Stomach (tissue), 8 donors: ENCODE measurements at regions not wholly inside any gene's neighbourhood (a gene's known extent, or its start where the extent isn't known, plus 50 kb on each side); places are given as distances from the start of the nearest gene placed in this dataset.

ENCODE experiments used
- DNase-seq, 2 donors: peaks; one replicate each; pipeline versions ENCODE4 v3.0.0 to v3.0.0-alpha.2; 2013 to 2019
- H3K27ac ChIP-seq, 5 donors: fragments of 200-600 bp in 4 of 5; sonication (generic) in 4 of 5; one replicate each; pipeline ENCODE4 v1.5.1; 2013 to 2019; ENCODE audit warnings: mild to moderate bottlenecking in 1 of 5, moderate library complexity in 1 of 5
- H3K27me3 ChIP-seq, 3 donors: fragments of 200-600 bp; sonication (generic); one replicate each; pipeline ENCODE4 v1.5.1; 2017 to 2019; ENCODE audit warnings: mixed run types in 1 of 3
- H3K36me3 ChIP-seq, 4 donors: fragments of 200-600 bp; sonication (generic); 1 replicate in 3 of 4; 2 replicates in 1 of 4; pipeline ENCODE4 v1.5.1; 2016 to 2019
- H3K4me1 ChIP-seq, 4 donors: fragments of 200-600 bp; sonication (generic); one replicate each; pipeline ENCODE4 v1.5.1; 2016 to 2019
- H3K4me3 ChIP-seq, 4 donors: fragments of 200-600 bp; sonication (generic) in 3 of 4; one replicate each; pipeline ENCODE4 v1.5.1; 2016 to 2019; ENCODE audit warnings: mild to moderate bottlenecking in 1 of 4
- H3K9me3 ChIP-seq, 4 donors: fragments of 200-600 bp; sonication (generic); one replicate each; pipeline ENCODE4 v1.5.1; 2016 to 2019
- EP300 ChIP-seq: sonication (generic); formaldehyde crosslinking; IDR thresholded peaks from one replicate; pipeline ENCODE4 v1.6.1; 2017; ENCODE audit warnings: antibody characterized with exemption
- POLR2A ChIP-seq, 4 donors: fragments of 450-650 bp; IDR thresholded peaks; one replicate each; pipeline ENCODE4 v1.6.1; 2016; ENCODE audit warnings: antibody characterized with exemption in 4 of 4, control low read depth in 2 of 4, mild to moderate bottlenecking in 1 of 4, moderate library complexity in 1 of 4
- POLR2AphosphoS5 ChIP-seq, 3 donors: sonication (generic); formaldehyde crosslinking; IDR thresholded peaks; one replicate each; pipeline ENCODE4 v1.6.1; 2016; ENCODE audit warnings: antibody characterized with exemption in 3 of 3
- WGBS, 5 donors: extraction: QIAGEN DNeasy Blood & Tissue Kit in 3 of 5; methylation state at CpG; one replicate each; pipeline versions ENCODE4 v1.1.5 to v1.1.7; 2013 to 2018; 5-methylcytosine and 5-hydroxymethylcytosine counted together
- intact Hi-C: fragments of 100-400 bp; cut with DNase I; formaldehyde crosslinking; loops from one replicate; pipeline ENCODE4 v1.15.1; 2023; ENCODE audit warnings: low total_unique reads
- TF ChIP-seq, protein P1 (sequence below), 7 experiments: fragments of 450-650 bp in 4 of 7; fragments of 200-600 bp in 3 of 7; sonication (generic) in 3 of 7; IDR thresholded peaks; one replicate each; pipeline ENCODE4 v1.5.1; 2016 to 2019; ENCODE audit warnings: antibody characterized with exemption in 7 of 7, control low read depth in 2 of 7, mild to moderate bottlenecking in 1 of 7
- donor health status: healthy with polysubstance abuse.
- donor health status: Bipolar disorder and iron deficiency.
- donor health status: healthy.

DNA sequence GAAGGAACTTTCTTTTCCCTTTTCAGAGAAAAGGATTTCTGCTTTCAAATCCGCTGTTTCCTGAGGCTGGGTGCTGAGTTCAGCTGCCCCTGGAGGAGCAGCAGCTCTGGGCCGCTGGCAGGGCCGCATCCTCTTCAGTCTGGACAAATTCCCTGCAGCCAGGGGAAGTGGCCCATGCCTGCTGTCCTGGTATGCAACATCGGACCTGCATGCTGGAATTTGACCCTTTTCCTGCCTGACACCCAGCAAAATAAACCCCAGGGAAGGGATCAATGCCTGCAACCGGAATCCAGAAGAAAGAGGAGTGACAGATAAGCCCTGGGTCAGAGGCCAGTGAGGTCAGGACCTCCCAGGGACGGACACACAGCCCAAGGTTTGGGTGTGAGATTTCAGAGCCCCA, 54.1 kb upstream of the LINC01488 start:
- Histone ChIP-seq H3K9me3 (peaks cover 0 to 16% (median 12%) of the 10 kb centered on the region in 4 donors), H3K4me1 (no peaks in the 10 kb centered on the region), H3K4me3 (no peak overlapping the region), H3K27ac (no peak overlapping the region), H3K36me3 (no peaks in the 10 kb centered on the region), H3K27me3 (peaks cover 0 to 17% (median 0%) of the 10 kb centered on the region in 3 donors)
- no peak for DNase-seq
- WGBS, 5 donors, result 42 to 59% (median 48%) methylated on average over 6 of the region's 6 CpGs
- no peak for TF ChIP-seq EP300
- TF ChIP-seq POLR2AphosphoS5 (IDR thresholded peaks at IDR 0.05), result no peak
- TF ChIP-seq, protein P1, sequence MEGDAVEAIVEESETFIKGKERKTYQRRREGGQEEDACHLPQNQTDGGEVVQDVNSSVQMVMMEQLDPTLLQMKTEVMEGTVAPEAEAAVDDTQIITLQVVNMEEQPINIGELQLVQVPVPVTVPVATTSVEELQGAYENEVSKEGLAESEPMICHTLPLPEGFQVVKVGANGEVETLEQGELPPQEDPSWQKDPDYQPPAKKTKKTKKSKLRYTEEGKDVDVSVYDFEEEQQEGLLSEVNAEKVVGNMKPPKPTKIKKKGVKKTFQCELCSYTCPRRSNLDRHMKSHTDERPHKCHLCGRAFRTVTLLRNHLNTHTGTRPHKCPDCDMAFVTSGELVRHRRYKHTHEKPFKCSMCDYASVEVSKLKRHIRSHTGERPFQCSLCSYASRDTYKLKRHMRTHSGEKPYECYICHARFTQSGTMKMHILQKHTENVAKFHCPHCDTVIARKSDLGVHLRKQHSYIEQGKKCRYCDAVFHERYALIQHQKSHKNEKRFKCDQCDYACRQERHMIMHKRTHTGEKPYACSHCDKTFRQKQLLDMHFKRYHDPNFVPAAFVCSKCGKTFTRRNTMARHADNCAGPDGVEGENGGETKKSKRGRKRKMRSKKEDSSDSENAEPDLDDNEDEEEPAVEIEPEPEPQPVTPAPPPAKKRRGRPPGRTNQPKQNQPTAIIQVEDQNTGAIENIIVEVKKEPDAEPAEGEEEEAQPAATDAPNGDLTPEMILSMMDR (IDR thresholded peaks at IDR 0.05), result no peak
- TF ChIP-seq POLR2A (IDR thresholded peaks at IDR 0.05), result no peak
- intact Hi-C loops, result no loop called here

DNA sequence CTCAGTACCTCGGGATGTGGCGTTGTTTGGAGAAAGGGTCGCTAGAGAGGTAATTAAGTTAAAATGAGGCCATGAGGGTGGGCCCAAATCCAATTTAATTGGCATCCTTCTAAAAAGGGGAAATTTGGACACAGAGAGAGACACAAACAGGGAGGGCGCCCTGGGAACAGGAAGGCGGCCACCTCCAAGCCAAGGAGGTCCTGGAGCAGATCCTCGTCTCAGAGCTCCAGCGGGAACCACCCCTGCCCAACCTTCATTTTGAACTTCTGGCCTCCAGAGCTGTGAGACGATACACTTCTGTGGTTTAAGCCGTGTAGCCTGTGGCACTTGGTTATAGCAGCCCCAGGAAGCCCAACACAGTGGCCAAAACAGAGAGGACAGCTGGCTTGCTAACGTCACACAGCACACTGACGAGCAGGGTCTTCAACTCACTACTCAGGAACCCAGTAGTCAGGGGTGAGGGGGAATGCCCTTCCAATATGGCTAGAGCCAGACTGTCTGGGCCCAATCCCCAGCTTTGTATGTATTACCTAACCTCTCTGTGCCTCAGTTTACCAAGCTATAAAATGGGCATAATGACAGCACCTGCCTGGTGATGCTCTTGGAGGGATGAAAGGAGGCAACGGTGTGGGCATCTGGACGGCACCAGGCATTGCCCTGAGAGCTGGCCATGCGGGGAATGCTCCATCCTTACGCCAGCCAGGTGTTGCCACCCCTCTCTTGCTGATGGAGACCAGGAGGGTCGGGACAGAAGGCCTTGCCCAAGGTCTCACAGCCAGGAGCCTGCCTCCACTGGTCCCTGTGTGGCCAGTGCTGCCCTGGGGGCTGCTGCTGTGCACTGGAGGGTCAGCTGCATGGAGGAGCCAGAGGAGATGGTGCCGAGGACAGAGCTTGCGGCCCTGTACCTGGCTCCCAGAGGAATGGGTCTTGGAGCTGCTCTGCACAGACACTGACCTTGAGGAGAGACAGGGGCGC, 53.3 kb upstream of the LINC01488 start:
- H3K36me3 ChIP-seq, result no peaks in the 10 kb centered on the region
- H3K9me3 ChIP-seq, result peaks cover 0 to 16% (median 12%) of the 10 kb centered on the region in 4 donors
- WGBS, 5 donors, result 80 to 87% (median 85%) methylated on average over 15 to 19 of the region's 19 CpGs
- TF ChIP-seq POLR2A (IDR thresholded peaks at IDR 0.05) (no peak), EP300 (no peak), POLR2AphosphoS5 (IDR thresholded peaks at IDR 0.05) (no peak)
- TF ChIP-seq, protein P1 (IDR thresholded peaks at IDR 0.05), result no peak
- H3K4me1 ChIP-seq, result no peaks in the 10 kb centered on the region
- intact Hi-C loops, result no loop called here
- H3K27ac ChIP-seq, result no peak overlapping the region
- DNase-seq, result no peak
- peaks cover 0 to 24% (median 0%) of the 10 kb centered on the region in 3 donors for H3K27me3 ChIP-seq
- H3K4me3 ChIP-seq, result no peak overlapping the region

DNA sequence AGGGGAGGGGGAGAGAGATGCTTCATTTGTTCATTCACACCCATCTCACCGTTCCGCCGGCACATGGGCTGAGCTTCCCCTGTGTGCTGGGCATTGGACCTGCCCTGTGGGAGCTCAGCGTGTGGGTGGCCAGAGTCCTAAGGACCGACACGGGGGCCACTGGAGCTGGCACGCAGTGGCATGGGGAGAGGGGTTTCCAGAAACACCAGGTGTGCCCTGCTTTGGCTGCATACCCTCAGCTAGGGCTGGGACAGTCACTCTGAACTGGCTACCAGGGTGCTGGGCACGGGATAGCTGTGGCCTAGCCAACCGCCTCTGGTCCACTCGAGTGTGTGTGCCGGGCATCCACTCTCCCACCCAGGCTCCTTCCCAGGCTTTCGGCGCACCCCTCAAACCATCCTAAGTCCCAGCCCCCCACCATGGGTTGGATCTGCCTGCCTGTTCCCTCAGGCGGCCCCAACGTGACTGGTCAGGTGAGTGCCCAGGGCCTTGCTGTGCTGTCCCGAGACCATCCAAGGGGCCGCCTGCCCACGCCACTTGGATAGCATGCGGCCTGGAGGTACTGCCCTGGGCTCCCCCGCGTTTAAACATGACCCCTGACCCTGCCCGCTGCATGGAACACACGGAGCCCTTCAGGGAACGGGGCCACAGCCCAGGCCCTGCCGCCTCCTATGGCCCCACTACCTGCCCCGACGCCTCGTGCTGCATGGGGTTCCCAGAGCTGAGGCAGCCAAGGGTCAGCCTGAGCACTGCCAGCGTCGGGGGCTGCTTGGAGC, 51.6 kb upstream of the LINC01488 start:
- intact Hi-C loops, result no loop called here
- H3K9me3 ChIP-seq, result peaks cover 0 to 10% (median 6%) of the 10 kb centered on the region in 4 donors
- DNase-seq, result no peak
- no peaks in the 10 kb centered on the region for H3K36me3 ChIP-seq
- no peak overlapping the region for H3K4me3 ChIP-seq
- no peaks in the 10 kb centered on the region for H3K4me1 ChIP-seq
- 83 to 94% (median 92%) methylated on average over 23 to 30 of the region's 30 CpGs for WGBS, 5 donors
- TF ChIP-seq EP300, result no peak
- TF ChIP-seq POLR2A (IDR thresholded peaks at IDR 0.05), result no peak
- no peak for TF ChIP-seq POLR2AphosphoS5 (IDR thresholded peaks at IDR 0.05)
- TF ChIP-seq, protein P1 (IDR thresholded peaks at IDR 0.05), result no peak
- H3K27ac ChIP-seq, result no peak overlapping the region
- peaks cover 0 to 24% (median 0%) of the 10 kb centered on the region in 3 donors for H3K27me3 ChIP-seq

DNA sequence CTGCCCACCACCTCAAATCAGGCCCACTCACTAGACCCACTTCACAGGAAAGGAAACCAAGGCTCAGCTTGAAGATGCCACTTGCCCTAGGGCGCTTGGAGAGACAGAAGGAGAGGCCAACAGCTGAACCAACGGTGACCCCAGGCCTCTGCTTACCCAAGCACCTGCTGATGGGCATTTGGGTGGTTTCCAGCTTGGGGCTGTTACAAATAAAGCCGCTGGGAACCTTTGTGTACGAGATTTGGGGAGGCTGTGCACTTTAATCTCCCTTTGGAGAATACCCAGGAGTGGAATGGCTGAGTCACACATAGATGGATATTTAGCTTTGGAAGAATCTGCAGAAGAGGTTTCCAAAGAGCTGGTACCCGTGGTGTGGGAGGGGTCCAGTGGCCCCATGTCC, 50.9 kb upstream of the LINC01488 start:
- WGBS, 5 donors, result 41 to 62% (median 56%) methylated on average over 5 of the region's 5 CpGs
- Histone ChIP-seq H3K36me3 (no peaks in the 10 kb centered on the region), H3K4me3 (no peak overlapping the region), H3K4me1 (no peaks in the 10 kb centered on the region), H3K27me3 (peaks cover 0 to 24% (median 0%) of the 10 kb centered on the region in 3 donors), H3K9me3 (peaks cover 0 to 3% (median 0%) of the 10 kb centered on the region in 4 donors), H3K27ac (no peak overlapping the region)
- intact Hi-C loops, result no loop called here
- DNase-seq, result no peak
- TF ChIP-seq, protein P1 (IDR thresholded peaks at IDR 0.05), result no peak
- TF ChIP-seq POLR2A (IDR thresholded peaks at IDR 0.05) (no peak), POLR2AphosphoS5 (IDR thresholded peaks at IDR 0.05) (no peak), EP300 (no peak)
